ENCODE measurements at regions not wholly inside any gene's neighbourhood (a gene's known extent, or its start where the extent isn't known, plus 50 kb on each side); places are given as distances from the start of the nearest gene placed in this dataset.

DNA sequence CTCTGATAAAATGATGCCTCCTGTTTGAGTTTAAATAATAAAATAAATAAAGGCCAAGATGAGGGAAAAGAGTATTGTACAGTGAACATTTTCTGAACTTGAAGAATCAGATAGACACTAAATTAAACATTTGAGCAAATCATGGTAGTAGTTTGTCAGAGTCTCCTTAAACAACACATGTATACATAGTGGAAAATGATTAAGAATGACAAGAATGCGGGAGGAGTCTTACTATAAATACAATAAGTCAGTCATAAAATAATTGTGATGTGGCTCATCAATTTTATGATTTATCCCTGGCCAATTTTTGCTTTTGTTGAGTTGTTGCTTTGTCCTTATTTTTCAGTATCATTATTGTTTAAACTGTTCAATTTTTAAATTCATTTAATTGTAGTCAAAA lies 158.0 kb upstream of the TMC3 start (continued):
- TF ChIP-seq, protein P1, sequence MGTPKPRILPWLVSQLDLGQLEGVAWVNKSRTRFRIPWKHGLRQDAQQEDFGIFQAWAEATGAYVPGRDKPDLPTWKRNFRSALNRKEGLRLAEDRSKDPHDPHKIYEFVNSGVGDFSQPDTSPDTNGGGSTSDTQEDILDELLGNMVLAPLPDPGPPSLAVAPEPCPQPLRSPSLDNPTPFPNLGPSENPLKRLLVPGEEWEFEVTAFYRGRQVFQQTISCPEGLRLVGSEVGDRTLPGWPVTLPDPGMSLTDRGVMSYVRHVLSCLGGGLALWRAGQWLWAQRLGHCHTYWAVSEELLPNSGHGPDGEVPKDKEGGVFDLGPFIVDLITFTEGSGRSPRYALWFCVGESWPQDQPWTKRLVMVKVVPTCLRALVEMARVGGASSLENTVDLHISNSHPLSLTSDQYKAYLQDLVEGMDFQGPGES (IDR thresholded peaks at IDR 0.05; ENCODE audit: low read depth, low read length): no peak
- TF ChIP-seq MXI1 (IDR thresholded peaks at IDR 0.05; ENCODE audit: low read depth, low read length): no peak
- TF ChIP-seq, protein P2, sequence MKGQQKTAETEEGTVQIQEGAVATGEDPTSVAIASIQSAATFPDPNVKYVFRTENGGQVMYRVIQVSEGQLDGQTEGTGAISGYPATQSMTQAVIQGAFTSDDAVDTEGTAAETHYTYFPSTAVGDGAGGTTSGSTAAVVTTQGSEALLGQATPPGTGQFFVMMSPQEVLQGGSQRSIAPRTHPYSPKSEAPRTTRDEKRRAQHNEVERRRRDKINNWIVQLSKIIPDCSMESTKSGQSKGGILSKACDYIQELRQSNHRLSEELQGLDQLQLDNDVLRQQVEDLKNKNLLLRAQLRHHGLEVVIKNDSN (IDR thresholded peaks at IDR 0.05; ENCODE audit: borderline replicate concordance, low read depth): no peak
- no peak for TF ChIP-seq YY1 (IDR thresholded peaks at IDR 0.05; ENCODE audit: low read depth)
- no peak for TF ChIP-seq ELF1 (IDR thresholded peaks at IDR 0.05)
- TF ChIP-seq FOXM1 (IDR thresholded peaks at IDR 0.05; ENCODE audit: low read depth): no peak
- TF ChIP-seq, protein P3, sequence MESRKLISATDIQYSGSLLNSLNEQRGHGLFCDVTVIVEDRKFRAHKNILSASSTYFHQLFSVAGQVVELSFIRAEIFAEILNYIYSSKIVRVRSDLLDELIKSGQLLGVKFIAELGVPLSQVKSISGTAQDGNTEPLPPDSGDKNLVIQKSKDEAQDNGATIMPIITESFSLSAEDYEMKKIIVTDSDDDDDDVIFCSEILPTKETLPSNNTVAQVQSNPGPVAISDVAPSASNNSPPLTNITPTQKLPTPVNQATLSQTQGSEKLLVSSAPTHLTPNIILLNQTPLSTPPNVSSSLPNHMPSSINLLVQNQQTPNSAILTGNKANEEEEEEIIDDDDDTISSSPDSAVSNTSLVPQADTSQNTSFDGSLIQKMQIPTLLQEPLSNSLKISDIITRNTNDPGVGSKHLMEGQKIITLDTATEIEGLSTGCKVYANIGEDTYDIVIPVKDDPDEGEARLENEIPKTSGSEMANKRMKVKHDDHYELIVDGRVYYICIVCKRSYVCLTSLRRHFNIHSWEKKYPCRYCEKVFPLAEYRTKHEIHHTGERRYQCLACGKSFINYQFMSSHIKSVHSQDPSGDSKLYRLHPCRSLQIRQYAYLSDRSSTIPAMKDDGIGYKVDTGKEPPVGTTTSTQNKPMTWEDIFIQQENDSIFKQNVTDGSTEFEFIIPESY (IDR thresholded peaks at IDR 0.05; ENCODE audit: borderline replicate concordance, low read depth): no peak
- no peak for TF ChIP-seq JUND (IDR thresholded peaks at IDR 0.05)

GRCh38 chr15:81531109-81531592 lies 157.1 kb upstream of the TMC3 start:
- no peaks in the 10 kb centered on the region for H3K79me2 ChIP-seq (ENCODE audit: insufficient read depth)
- H4K20me1 ChIP-seq (ENCODE audit: insufficient read depth): no peaks in the 10 kb centered on the region
- H3K9ac ChIP-seq: no peak overlapping the region
- H3K9me2 ChIP-seq: peaks cover 3% of the 10 kb centered on the region; the same call in 1 of the 2 replicates
- POLR2A ChIA-PET: no interaction called here
- H3K9me3 ChIP-seq: no peaks in the 10 kb centered on the region
- peak overlapping the region in 1 of 2 experiments; percentile 43; a peak in 2 of 4 replicates for H3K27ac ChIP-seq (ENCODE audit: low read depth in 2 of 2, low read length in 1 of 2)
- DNase-seq: no peak
- H3K27me3 ChIP-seq (ENCODE audit: insufficient read depth): no peaks in the 10 kb centered on the region
- no peaks in the 10 kb centered on the region for H3F3A ChIP-seq (replicated peaks; ENCODE audit: insufficient read depth)
- no peak overlapping the region for H3K4me3 ChIP-seq (ENCODE audit: low read depth in 2 of 2, low read length in 1 of 2)
- WGBS (ENCODE audit: low lambda C conversion rate): 42% methylated on average over 10 of the region's 10 CpGs
- CTCF ChIA-PET: interaction anchor here (0.9 kb wide), 1 partner anchor 10 kb away, joined by 3 read pairs; no protein-coding TSS in a partner anchor
- H2AFZ ChIP-seq (ENCODE audit: low read depth): peak overlapping the region; percentile 73; the same call in 1 of the 2 replicates
- peaks cover 7 to 11% of the 10 kb centered on the region in 2 experiments; a peak in 3 of 4 replicates for H3K4me1 ChIP-seq (ENCODE audit: control insufficient read depth in 1 of 2, insufficient read depth in 2 of 2, low read depth in 1 of 2, low read length in 1 of 2)
- no peaks in the 10 kb centered on the region for H3K36me3 ChIP-seq (replicated peaks in 1 of 2; ENCODE audit: control insufficient read depth in 1 of 2, insufficient read depth in 2 of 2, low read length in 1 of 2)
- TF ChIP-seq ELF1 (IDR thresholded peaks at IDR 0.05) (no peak), EP300 (IDR thresholded peaks at IDR 0.05; ENCODE audit: borderline replicate concordance in 1 of 2, low read depth in 1 of 2, low read length in 1 of 2) (no peak), MXI1 (IDR thresholded peaks at IDR 0.05; ENCODE audit: low read depth, low read length) (no peak), RAD21 (IDR thresholded peaks at IDR 0.05; ENCODE audit: low read length) (no peak), EZH2phosphoT487 (IDR thresholded peaks at IDR 0.05; ENCODE audit: borderline replicate concordance, low read depth) (no peak), GATA2 (CRISPR knock-in tag; IDR thresholded peaks at IDR 0.05) (no peak), TAF1 (IDR thresholded peaks at IDR 0.05; ENCODE audit: borderline replicate concordance, low read depth, low read length) (no peak), RCOR1 (IDR thresholded peaks at IDR 0.05; ENCODE audit: low read length) (no peak), POLR2AphosphoS5 (IDR thresholded peaks at IDR 0.05; ENCODE audit: low read depth, low read length) (no peak), RXRA (IDR thresholded peaks at IDR 0.05; ENCODE audit: borderline replicate concordance, low read depth) (no peak), SMC3 (IDR thresholded peaks at IDR 0.05; ENCODE audit: low read depth, low read length) (no peak), NFIC (IDR thresholded peaks at IDR 0.05; ENCODE audit: borderline replicate concordance) (no peak), NRF1 (IDR thresholded peaks at IDR 0.05; ENCODE audit: low read depth, low read length) (no peak), FOXM1 (IDR thresholded peaks at IDR 0.05; ENCODE audit: low read depth) (no peak)
- TF ChIP-seq, protein P4, sequence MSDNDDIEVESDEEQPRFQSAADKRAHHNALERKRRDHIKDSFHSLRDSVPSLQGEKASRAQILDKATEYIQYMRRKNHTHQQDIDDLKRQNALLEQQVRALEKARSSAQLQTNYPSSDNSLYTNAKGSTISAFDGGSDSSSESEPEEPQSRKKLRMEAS (IDR thresholded peaks at IDR 0.05; ENCODE audit: low read depth): no peak
- TF ChIP-seq, protein P5, sequence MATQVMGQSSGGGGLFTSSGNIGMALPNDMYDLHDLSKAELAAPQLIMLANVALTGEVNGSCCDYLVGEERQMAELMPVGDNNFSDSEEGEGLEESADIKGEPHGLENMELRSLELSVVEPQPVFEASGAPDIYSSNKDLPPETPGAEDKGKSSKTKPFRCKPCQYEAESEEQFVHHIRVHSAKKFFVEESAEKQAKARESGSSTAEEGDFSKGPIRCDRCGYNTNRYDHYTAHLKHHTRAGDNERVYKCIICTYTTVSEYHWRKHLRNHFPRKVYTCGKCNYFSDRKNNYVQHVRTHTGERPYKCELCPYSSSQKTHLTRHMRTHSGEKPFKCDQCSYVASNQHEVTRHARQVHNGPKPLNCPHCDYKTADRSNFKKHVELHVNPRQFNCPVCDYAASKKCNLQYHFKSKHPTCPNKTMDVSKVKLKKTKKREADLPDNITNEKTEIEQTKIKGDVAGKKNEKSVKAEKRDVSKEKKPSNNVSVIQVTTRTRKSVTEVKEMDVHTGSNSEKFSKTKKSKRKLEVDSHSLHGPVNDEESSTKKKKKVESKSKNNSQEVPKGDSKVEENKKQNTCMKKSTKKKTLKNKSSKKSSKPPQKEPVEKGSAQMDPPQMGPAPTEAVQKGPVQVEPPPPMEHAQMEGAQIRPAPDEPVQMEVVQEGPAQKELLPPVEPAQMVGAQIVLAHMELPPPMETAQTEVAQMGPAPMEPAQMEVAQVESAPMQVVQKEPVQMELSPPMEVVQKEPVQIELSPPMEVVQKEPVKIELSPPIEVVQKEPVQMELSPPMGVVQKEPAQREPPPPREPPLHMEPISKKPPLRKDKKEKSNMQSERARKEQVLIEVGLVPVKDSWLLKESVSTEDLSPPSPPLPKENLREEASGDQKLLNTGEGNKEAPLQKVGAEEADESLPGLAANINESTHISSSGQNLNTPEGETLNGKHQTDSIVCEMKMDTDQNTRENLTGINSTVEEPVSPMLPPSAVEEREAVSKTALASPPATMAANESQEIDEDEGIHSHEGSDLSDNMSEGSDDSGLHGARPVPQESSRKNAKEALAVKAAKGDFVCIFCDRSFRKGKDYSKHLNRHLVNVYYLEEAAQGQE (IDR thresholded peaks at IDR 0.05; ENCODE audit: low read depth, low read length): no peak
- TF ChIP-seq, protein P1 (IDR thresholded peaks at IDR 0.05; ENCODE audit: low read depth, low read length): no peak
- peak overlapping the region; percentile 35; the same call in 1 of the 2 replicates for H3K4me2 ChIP-seq
